Astrocyte (in vitro differentiated cells and primary cell): ENCODE measurements at regions not wholly inside any gene's neighbourhood (a gene's known extent, or its start where the extent isn't known, plus 50 kb on each side); places are given as distances from the start of the nearest gene placed in this dataset.

ENCODE experiments used
- CTCF ChIP-seq: IDR thresholded peaks from 2 replicates; pipeline ENCODE4 v1.5.1; 2011; ENCODE audit warnings: low read depth, mild to moderate bottlenecking, inconsistent platforms, low read length, moderate library complexity; ENCODE audit not compliant: insufficient read depth
- EZH2 ChIP-seq: IDR thresholded peaks from 2 replicates; pipeline ENCODE4 v1.6.1; 2012; ENCODE audit warnings: mild to moderate bottlenecking, low read length, inconsistent platforms; ENCODE audit not compliant: insufficient read depth

- TF ChIP-seq EZH2 (no peak), CTCF (no peak)
Measured at GRCh38 chr11:80849253-80849652, 1408.4 kb upstream of the TENM4 start.
